Neural crest cell (in vitro differentiated cells): ENCODE measurements at regions not wholly inside any gene's neighbourhood (a gene's known extent, or its start where the extent isn't known, plus 50 kb on each side); places are given as distances from the start of the nearest gene placed in this dataset.

ENCODE experiments used
- DNase-seq: peaks from one replicate; pipeline ENCODE4 v3.0.0; 2021; ENCODE audit warnings: low read depth, mixed read lengths, low spot score
- H3K27ac Mint-ChIP-seq: one replicate; pipeline ENCODE4 v1.8.0; 2021; ENCODE audit warnings: mild to moderate bottlenecking, mixed read lengths; ENCODE audit not compliant: unreplicated experiment
- H3K27me3 Mint-ChIP-seq: 2 replicates; pipeline ENCODE4 v1.8.0; 2021; ENCODE audit warnings: low read depth, mild to moderate bottlenecking, mixed read lengths
- H3K36me3 Mint-ChIP-seq: 2 replicates; pipeline ENCODE4 v1.8.0; 2021; ENCODE audit warnings: low read depth, mild to moderate bottlenecking, mixed read lengths
- H3K4me1 Mint-ChIP-seq: 2 replicates; pipeline ENCODE4 v1.8.0; 2021; ENCODE audit warnings: mixed read lengths
- H3K4me3 Mint-ChIP-seq: one replicate; pipeline ENCODE4 v1.8.0; 2021; ENCODE audit warnings: mild to moderate bottlenecking, mixed read lengths
- H3K9me3 Mint-ChIP-seq: 2 replicates; pipeline ENCODE4 v1.8.0; 2021; ENCODE audit warnings: mixed read lengths
- TF ChIP-seq, protein P1 (sequence below): fragments of 200-600 bp; sonication (generic); conservative IDR thresholded peaks from 2 replicates; pipeline ENCODE4 v1.5.0; 2021; ENCODE audit warnings: antibody characterized with exemption, mild to moderate bottlenecking

DNA sequence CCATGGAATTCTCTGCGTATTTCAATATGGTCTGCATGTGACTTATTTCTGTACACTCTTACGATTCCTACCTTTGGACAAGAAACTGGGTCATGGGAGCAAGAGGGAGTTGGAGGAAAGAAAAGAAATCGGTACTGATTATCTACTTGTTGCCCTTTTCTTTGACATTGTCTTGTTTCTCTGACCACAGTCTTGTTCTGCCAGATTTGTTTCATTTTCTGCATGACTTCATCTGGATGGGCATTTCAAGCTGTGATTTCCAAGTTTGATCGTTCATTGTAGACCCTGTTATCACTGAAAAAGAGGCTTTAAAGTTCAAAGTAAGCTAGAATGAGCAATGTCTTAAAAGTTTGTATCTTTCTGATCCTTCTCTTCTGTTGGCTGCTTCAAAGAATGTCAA is 2186.3 kb upstream of the CELF4 start:
- Mint-ChIP-seq H3K27ac (no peak overlapping the region), H3K36me3 (peaks cover 30% of the 10 kb centered on the region), H3K9me3 (peaks cover 12% of the 10 kb centered on the region), H3K4me1 (peaks cover 17% of the 10 kb centered on the region), H3K4me3 (no peak overlapping the region), H3K27me3 (no peaks in the 10 kb centered on the region)
- no peak for DNase-seq
- TF ChIP-seq, protein P1, sequence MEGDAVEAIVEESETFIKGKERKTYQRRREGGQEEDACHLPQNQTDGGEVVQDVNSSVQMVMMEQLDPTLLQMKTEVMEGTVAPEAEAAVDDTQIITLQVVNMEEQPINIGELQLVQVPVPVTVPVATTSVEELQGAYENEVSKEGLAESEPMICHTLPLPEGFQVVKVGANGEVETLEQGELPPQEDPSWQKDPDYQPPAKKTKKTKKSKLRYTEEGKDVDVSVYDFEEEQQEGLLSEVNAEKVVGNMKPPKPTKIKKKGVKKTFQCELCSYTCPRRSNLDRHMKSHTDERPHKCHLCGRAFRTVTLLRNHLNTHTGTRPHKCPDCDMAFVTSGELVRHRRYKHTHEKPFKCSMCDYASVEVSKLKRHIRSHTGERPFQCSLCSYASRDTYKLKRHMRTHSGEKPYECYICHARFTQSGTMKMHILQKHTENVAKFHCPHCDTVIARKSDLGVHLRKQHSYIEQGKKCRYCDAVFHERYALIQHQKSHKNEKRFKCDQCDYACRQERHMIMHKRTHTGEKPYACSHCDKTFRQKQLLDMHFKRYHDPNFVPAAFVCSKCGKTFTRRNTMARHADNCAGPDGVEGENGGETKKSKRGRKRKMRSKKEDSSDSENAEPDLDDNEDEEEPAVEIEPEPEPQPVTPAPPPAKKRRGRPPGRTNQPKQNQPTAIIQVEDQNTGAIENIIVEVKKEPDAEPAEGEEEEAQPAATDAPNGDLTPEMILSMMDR, result no peak

DNA sequence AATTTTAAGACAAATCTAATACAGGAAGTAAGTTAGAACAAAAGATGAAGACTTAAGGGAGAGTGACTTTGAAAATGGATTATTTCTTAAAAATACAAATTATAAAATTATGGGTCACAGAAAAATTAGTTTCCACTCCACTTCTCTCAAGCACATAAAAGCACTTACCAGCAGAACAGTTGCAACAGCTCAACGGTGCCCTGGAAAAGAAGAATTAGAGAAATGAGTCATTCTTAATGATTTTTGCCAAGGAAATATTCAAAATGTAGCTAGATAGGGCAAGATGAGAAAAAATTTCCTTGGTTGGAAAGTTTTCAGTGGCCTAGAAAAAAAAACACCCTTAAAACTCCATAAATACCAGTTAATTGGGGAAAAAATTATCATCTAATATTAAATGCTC is 2185.6 kb upstream of the CELF4 start:
- H3K4me1 Mint-ChIP-seq, result peaks cover 17% of the 10 kb centered on the region
- TF ChIP-seq, protein P1, result no peak
- H3K4me3 Mint-ChIP-seq, result no peak overlapping the region
- no peak for DNase-seq
- no peak overlapping the region for H3K27ac Mint-ChIP-seq
- H3K27me3 Mint-ChIP-seq, result no peaks in the 10 kb centered on the region
- H3K36me3 Mint-ChIP-seq, result peaks cover 26% of the 10 kb centered on the region
- H3K9me3 Mint-ChIP-seq, result peaks cover 11% of the 10 kb centered on the region

DNA sequence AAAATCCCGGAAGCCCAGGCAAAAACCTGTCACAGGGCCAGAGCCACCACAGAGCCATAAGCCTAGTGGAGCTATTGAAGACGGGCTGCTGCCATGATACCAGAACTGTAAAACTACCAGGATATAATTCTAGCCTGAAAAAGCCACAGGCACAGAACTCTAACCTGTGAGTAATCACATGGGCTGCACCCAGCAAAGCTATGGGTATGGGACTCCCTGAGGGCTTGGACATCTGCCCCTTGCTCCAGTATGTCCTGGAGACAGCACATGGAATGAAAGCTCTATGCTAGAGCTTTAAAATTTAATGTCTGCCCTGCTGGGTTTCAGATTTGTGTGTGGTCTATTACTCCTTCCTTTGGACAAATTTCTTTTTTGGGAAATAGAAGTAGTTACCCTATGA is 2183.6 kb upstream of the CELF4 start:
- peaks cover 24% of the 10 kb centered on the region for H3K36me3 Mint-ChIP-seq
- peaks cover 17% of the 10 kb centered on the region for H3K4me1 Mint-ChIP-seq
- no peak overlapping the region for H3K27ac Mint-ChIP-seq
- peaks cover 9% of the 10 kb centered on the region for H3K9me3 Mint-ChIP-seq
- TF ChIP-seq, protein P1, result no peak
- no peak overlapping the region for H3K4me3 Mint-ChIP-seq
- H3K27me3 Mint-ChIP-seq, result no peaks in the 10 kb centered on the region
- DNase-seq, result no peak

DNA sequence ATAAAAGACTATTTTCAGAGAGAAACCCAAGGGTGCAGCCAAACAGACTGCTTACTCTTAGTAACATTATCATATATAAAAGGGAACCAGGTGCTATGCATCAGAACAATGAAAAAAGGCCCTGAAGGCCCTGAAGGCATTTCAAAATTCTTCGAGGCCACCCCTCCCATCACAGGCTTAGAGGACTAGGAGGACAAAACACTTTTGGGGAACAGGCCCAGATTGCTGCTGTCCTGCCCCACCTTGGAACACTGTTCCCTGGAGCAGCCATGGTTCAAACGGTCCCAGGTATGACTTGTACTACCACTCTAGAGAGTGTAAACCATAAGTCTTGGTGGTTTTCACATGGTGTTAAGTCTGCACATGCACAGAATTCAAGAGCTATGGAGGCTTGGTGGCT is 2183.1 kb upstream of the CELF4 start:
- peaks cover 24% of the 10 kb centered on the region for H3K36me3 Mint-ChIP-seq
- H3K4me1 Mint-ChIP-seq, result peaks cover 17% of the 10 kb centered on the region
- H3K27me3 Mint-ChIP-seq, result no peaks in the 10 kb centered on the region
- no peak overlapping the region for H3K27ac Mint-ChIP-seq
- DNase-seq, result no peak
- peaks cover 9% of the 10 kb centered on the region for H3K9me3 Mint-ChIP-seq
- H3K4me3 Mint-ChIP-seq, result no peak overlapping the region
- TF ChIP-seq, protein P1, result no peak

DNA sequence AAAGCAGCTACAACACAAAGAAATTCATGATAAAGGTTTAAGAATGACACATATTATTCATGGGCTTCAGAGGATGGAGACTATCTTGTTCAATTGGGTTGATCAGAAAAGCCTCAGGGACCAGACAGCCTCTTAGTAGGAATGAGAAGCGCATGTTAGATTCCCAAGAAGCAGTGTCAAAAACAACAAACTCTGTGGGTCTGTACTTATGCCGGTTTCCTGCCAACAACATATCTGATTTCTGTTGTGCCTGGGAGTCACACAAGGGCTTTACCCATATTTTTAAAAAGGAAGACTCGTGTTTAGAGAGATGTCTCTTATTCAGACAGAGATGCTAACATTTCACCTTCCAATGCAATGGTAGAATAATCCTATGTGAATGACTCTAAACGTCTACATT is 2180.6 kb upstream of the CELF4 start:
- no peak for DNase-seq
- Mint-ChIP-seq H3K9me3 (peaks cover 6% of the 10 kb centered on the region), H3K4me1 (peaks cover 5% of the 10 kb centered on the region), H3K4me3 (no peak overlapping the region), H3K27ac (no peak overlapping the region), H3K36me3 (peaks cover 15% of the 10 kb centered on the region), H3K27me3 (no peaks in the 10 kb centered on the region)
- TF ChIP-seq, protein P1, result no peak

DNA sequence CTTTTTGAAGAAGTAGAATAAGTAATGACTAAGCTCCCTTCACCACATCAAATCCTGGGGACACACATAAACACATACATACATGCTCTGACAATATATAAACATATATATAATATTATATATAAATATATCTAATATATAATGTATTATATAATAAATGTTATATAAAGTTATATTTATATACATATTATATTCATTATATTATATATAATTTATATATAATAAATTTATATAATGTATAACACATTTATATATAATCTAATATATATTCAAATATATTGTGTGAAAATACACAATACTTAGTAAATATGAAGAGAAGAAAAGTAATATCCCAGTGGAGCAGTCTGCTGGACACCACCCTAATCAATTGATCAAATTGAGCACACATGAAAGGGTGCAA is 2177.9 kb upstream of the CELF4 start:
- no peak overlapping the region for H3K27ac Mint-ChIP-seq
- H3K27me3 Mint-ChIP-seq, result no peaks in the 10 kb centered on the region
- H3K4me3 Mint-ChIP-seq, result no peak overlapping the region
- peaks cover 2% of the 10 kb centered on the region for H3K9me3 Mint-ChIP-seq
- TF ChIP-seq, protein P1, result no peak
- H3K36me3 Mint-ChIP-seq, result peaks cover 6% of the 10 kb centered on the region
- peaks cover 5% of the 10 kb centered on the region for H3K4me1 Mint-ChIP-seq
- DNase-seq, result no peak
